Esophagus muscularis mucosa (tissue), 4 donors: ENCODE measurements at regions not wholly inside any gene's neighbourhood (a gene's known extent, or its start where the extent isn't known, plus 50 kb on each side); places are given as distances from the start of the nearest gene placed in this dataset.

Source experiments
- DNase-seq: peaks from one replicate; pipeline ENCODE4 v3.0.0-alpha.2; 2017; ENCODE audit errors: extremely low spot score
- H3K27ac ChIP-seq, 4 donors: fragments of 200-600 bp; sonication (generic); replicated peaks in 1 of 4; 1 replicate in 3 of 4; 2 replicates in 1 of 4; pipeline ENCODE4 v1.5.1; 2016 to 2019; ENCODE audit warnings: mild to moderate bottlenecking in 1 of 4
- H3K27me3 ChIP-seq, 4 donors: fragments of 200-600 bp; sonication (generic); one replicate each; pipeline versions ENCODE4 v1.5.1 to v1.6.0; 2016 to 2019
- H3K36me3 ChIP-seq, 4 donors: fragments of 200-600 bp; sonication (generic); one replicate each; pipeline ENCODE4 v1.5.1; 2016 to 2019
- H3K4me1 ChIP-seq, 4 donors: fragments of 200-600 bp; sonication (generic); one replicate each; pipeline ENCODE4 v1.5.1; 2016 to 2019
- H3K4me3 ChIP-seq, 4 donors: fragments of 200-600 bp; sonication (generic); 1 replicate in 2 of 4; 2 replicates in 2 of 4; pipeline ENCODE4 v1.5.1; 2016 to 2019; ENCODE audit warnings: mild to moderate bottlenecking in 4 of 4, moderate library complexity in 1 of 4
- H3K9me3 ChIP-seq, 4 donors: fragments of 200-600 bp; sonication (generic); 1 replicate in 3 of 4; 2 replicates in 1 of 4; pipeline ENCODE4 v1.5.1; 2016 to 2019
- EP300 ChIP-seq: sonication (generic); formaldehyde crosslinking; IDR thresholded peaks from one replicate; pipeline ENCODE4 v1.6.1; 2017; ENCODE audit warnings: antibody characterized with exemption
- POLR2A ChIP-seq: fragments of 450-650 bp; IDR thresholded peaks from one replicate; pipeline ENCODE4 v1.6.1; 2017; ENCODE audit warnings: antibody characterized with exemption, moderate library complexity, mild to moderate bottlenecking, low read depth
- POLR2AphosphoS5 ChIP-seq, 2 donors: sonication (generic); formaldehyde crosslinking; IDR thresholded peaks; one replicate each; pipeline ENCODE4 v1.6.1; 2017; ENCODE audit warnings: antibody characterized with exemption in 2 of 2
- WGBS: methylation state at CpG from one replicate; pipeline ENCODE4 v1.1.5; 2018; 5-methylcytosine and 5-hydroxymethylcytosine counted together
- intact Hi-C: fragments of 100-400 bp; cut with DNase I; formaldehyde crosslinking; loops from one replicate; pipeline ENCODE4 v1.15.1; 2023
- small RNA-seq, 3 donors: library from RNA; depleted of rRNA; stranded (forward); fragments of <200 nt; gene quantifications; one replicate each; pipeline ENCODE3, GENCODE V24; 2016
- TF ChIP-seq, protein P1 (sequence below), 3 experiments: fragments of 200-600 bp in 2 of 3; fragments of 450-650 bp in 1 of 3; sonication (generic) in 2 of 3; IDR thresholded peaks; one replicate each; pipeline ENCODE4 v1.5.1; 2017 to 2019; ENCODE audit warnings: antibody characterized with exemption in 3 of 3, mild to moderate bottlenecking in 2 of 3, moderate library complexity in 1 of 3

DNA sequence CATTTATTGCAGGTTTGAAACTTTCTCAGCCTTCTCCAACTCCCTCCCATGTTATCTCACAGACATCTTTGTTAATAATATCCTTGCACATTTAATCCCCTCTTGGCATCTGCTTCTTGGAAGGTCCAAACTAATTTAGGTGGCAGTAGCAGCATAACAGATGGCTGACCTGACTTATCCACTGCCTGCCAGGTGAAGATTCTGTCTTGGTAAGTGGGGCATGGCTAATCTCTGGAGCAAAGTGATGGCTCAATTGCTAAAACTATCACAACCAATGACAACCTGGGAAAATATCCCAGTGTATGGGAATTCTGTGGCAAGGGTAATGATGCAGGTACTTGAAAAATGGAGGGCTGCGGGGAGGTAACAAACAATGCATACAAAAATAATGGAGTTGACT lies 58.2 kb upstream of the ALG10B start:
- intact Hi-C loops, result no loop called here
- Histone ChIP-seq H3K9me3 (peaks cover 0 to 4% (median 0%) of the 10 kb centered on the region in 4 donors), H3K4me3 (no peak overlapping the region), H3K27ac (no peak overlapping the region), H3K4me1 (no peaks in the 10 kb centered on the region), H3K36me3 (no peaks in the 10 kb centered on the region), H3K27me3 (no peaks in the 10 kb centered on the region)
- DNase-seq, result no peak
- TF ChIP-seq EP300 (no peak), POLR2AphosphoS5 (IDR thresholded peaks at IDR 0.05) (no peak), POLR2A (no peak)
- TF ChIP-seq, protein P1, sequence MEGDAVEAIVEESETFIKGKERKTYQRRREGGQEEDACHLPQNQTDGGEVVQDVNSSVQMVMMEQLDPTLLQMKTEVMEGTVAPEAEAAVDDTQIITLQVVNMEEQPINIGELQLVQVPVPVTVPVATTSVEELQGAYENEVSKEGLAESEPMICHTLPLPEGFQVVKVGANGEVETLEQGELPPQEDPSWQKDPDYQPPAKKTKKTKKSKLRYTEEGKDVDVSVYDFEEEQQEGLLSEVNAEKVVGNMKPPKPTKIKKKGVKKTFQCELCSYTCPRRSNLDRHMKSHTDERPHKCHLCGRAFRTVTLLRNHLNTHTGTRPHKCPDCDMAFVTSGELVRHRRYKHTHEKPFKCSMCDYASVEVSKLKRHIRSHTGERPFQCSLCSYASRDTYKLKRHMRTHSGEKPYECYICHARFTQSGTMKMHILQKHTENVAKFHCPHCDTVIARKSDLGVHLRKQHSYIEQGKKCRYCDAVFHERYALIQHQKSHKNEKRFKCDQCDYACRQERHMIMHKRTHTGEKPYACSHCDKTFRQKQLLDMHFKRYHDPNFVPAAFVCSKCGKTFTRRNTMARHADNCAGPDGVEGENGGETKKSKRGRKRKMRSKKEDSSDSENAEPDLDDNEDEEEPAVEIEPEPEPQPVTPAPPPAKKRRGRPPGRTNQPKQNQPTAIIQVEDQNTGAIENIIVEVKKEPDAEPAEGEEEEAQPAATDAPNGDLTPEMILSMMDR (IDR thresholded peaks at IDR 0.05), result no peak
- WGBS, result 89% methylated on average over 1 of the region's 1 CpG

Small RNA genes lying in the stretch of these regions (small RNA-seq; reads per million reads assigned to genes)
- gene RF01518, result 0 reads per million in 3 donors
- gene RNA5SP358, result 12.5 to 31.9 (median 16.7) reads per million in 3 donors
- gene RNA5SP359, result 0.83 to 2.9 (median 1.5) reads per million in 3 donors
